EL (cell line): ENCODE measurements at regions not wholly inside any gene's neighbourhood (a gene's known extent, or its start where the extent isn't known, plus 50 kb on each side); places are given as distances from the start of the nearest gene placed in this dataset.
A peak's percentile ranks its signal among the peaks of the same experiment; 100 is the strongest.

Experiments
- DNase-seq: peaks from one replicate; pipeline ENCODE4 v3.0.0-alpha.2; 2016

DNA sequence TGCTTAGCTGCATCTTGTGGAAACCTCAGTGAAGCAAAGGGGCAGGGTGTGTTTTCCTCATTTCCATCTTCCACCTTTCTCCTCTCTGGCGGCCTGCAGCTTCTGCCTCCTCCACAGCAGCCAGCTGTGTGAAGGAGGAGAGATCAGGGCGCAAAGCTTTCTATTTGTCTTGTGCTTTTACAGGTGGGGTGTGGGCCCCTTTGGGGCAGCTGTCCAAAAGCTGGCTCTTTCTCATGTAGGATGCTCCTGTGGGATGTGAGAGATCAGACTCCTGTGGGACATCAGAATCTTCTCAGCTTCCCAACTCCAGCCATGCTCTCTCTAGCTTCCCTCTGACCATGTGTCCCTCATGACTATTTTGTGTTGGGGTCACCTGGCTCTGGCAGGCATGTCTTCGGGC is 227.1 kb downstream of the MID1 start:
- DNase-seq: no peak

DNA sequence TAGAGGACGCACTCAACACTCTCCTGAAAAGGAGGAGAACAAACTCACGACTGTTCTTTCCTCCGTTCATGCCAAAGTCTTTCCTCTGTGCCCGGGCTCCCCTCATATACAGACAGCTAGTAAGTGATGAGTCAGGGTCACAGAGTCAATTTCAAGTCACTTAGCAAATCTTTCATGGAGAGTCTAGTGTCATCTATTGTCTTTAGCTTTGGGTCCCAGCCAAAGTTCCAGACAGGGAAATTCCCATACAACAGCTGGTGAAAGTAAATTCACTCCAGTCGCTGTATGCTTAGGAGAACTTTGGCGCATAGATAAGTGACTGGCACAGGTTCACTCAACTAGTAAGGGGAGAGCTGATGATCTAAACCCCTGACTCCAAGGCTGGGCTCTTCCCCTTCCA is 226.5 kb downstream of the MID1 start:
- no peak for DNase-seq

DNA sequence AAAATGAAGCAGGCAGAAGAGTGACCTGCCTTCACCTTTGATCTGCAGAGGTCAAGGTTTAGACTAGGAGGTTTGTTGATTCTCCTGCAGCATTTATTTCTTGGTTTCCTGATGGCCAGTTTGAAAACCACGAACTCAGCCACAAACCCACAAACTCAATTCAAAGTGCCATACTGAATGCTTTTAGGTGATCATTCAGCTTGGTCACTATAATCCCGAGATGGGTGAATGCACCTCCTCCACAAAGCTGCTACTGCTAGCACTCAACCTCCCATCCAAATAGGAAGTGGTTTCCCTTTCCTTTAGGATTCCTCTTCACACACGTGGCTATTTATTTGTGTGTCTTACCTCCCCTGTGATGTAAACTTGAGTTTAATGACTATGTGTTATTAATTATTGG is 225.2 kb downstream of the MID1 start:
- peak; percentile 11 for DNase-seq
